ENCODE measurements at regions not wholly inside any gene's neighbourhood (a gene's known extent, or its start where the extent isn't known, plus 50 kb on each side); places are given as distances from the start of the nearest gene placed in this dataset.
"Not testable (repeated sequence)": the region's sequence is repeated elsewhere in the genome, so short reads cannot be mapped to it uniquely, and the experiment has no call there.

GRCh38 chr4:179597301-179597700 lies 2155.1 kb upstream of the AGA start:
- no peak for DNase-seq (ENCODE audit: extremely low read depth, low read depth, low spot score)

- no peak for DNase-seq (ENCODE audit: extremely low read depth, low read depth, low spot score)
Measured at GRCh38 chr4:179601671-179602070, 2159.4 kb upstream of the AGA start.

GRCh38 chr4:179605196-179605595 lies 2163.0 kb upstream of the AGA start:
- no peak for DNase-seq (ENCODE audit: extremely low read depth, low read depth, low spot score)

GRCh38 chr4:179607003-179607402 lies 2164.8 kb upstream of the AGA start:
- no peak for DNase-seq (ENCODE audit: extremely low read depth, low read depth, low spot score)

- DNase-seq (ENCODE audit: extremely low read depth, low read depth, low spot score) = no peak
Measured at GRCh38 chr4:179615704-179616103, 2173.5 kb upstream of the AGA start.

GRCh38 chr4:179618966-179619365 lies 2176.7 kb upstream of the AGA start:
- no peak for DNase-seq (ENCODE audit: extremely low read depth, low read depth, low spot score)

GRCh38 chr4:179624768-179625181 lies 2182.5 kb upstream of the AGA start:
- no peak for DNase-seq (ENCODE audit: extremely low read depth, low read depth, low spot score)

GRCh38 chr4:179625406-179625805 lies 2183.2 kb upstream of the AGA start:
- no peak for DNase-seq (ENCODE audit: extremely low read depth, low read depth, low spot score)

- DNase-seq (ENCODE audit: extremely low read depth, low read depth, low spot score) = no peak
Measured at GRCh38 chr4:179626687-179627086, 2184.4 kb upstream of the AGA start.

GRCh38 chr4:179631321-179631720 lies 2189.1 kb upstream of the AGA start:
- DNase-seq (ENCODE audit: extremely low read depth, low read depth, low spot score) = no peak

- DNase-seq (ENCODE audit: extremely low read depth, low read depth, low spot score) = no peak
Measured at GRCh38 chr4:179634862-179635261, 2192.6 kb upstream of the AGA start.

- DNase-seq (ENCODE audit: extremely low read depth, low read depth, low spot score) = no peak
Measured at GRCh38 chr4:179662522-179662921, 2220.3 kb upstream of the AGA start.

- DNase-seq (ENCODE audit: extremely low read depth, low read depth, low spot score) = no peak
Measured at GRCh38 chr4:179663641-179664429, 2221.6 kb upstream of the AGA start.

GRCh38 chr4:179664430-179665027 lies 2222.3 kb upstream of the AGA start:
- DNase-seq (ENCODE audit: extremely low read depth, low read depth, low spot score) = no peak

- DNase-seq (ENCODE audit: extremely low read depth, low read depth, low spot score) = no peak
Measured at GRCh38 chr4:179666226-179666625, 2224.0 kb upstream of the AGA start.

- no peak for DNase-seq (ENCODE audit: extremely low read depth, low read depth, low spot score)
Measured at GRCh38 chr4:179671609-179672008, 2229.4 kb upstream of the AGA start.

GRCh38 chr4:179678093-179678814 lies 2236.0 kb upstream of the AGA start:
- DNase-seq (ENCODE audit: extremely low read depth, low read depth, low spot score) = no peak

GRCh38 chr4:179683661-179684060 lies 2241.4 kb upstream of the AGA start:
- DNase-seq (ENCODE audit: extremely low read depth, low read depth, low spot score) = not testable (repeated sequence)

GRCh38 chr4:179692222-179692621 lies 2250.0 kb upstream of the AGA start:
- no peak for DNase-seq (ENCODE audit: extremely low read depth, low read depth, low spot score)

- no peak for DNase-seq (ENCODE audit: extremely low read depth, low read depth, low spot score)
Measured at GRCh38 chr4:179695175-179695574, 2252.9 kb upstream of the AGA start.

GRCh38 chr4:179698321-179698720 lies 2256.1 kb upstream of the AGA start:
- no peak for DNase-seq (ENCODE audit: extremely low read depth, low read depth, low spot score)
